ENCODE measurements at regions not wholly inside any gene's neighbourhood (a gene's known extent, or its start where the extent isn't known, plus 50 kb on each side); places are given as distances from the start of the nearest gene placed in this dataset.

- no peak for DNase-seq (ENCODE audit: low read depth in 2 of 2, low spot score in 1 of 2)
Observed at GRCh38 chr15:31455499-31455898, 128.9 kb downstream of the KLF13 start.

DNA sequence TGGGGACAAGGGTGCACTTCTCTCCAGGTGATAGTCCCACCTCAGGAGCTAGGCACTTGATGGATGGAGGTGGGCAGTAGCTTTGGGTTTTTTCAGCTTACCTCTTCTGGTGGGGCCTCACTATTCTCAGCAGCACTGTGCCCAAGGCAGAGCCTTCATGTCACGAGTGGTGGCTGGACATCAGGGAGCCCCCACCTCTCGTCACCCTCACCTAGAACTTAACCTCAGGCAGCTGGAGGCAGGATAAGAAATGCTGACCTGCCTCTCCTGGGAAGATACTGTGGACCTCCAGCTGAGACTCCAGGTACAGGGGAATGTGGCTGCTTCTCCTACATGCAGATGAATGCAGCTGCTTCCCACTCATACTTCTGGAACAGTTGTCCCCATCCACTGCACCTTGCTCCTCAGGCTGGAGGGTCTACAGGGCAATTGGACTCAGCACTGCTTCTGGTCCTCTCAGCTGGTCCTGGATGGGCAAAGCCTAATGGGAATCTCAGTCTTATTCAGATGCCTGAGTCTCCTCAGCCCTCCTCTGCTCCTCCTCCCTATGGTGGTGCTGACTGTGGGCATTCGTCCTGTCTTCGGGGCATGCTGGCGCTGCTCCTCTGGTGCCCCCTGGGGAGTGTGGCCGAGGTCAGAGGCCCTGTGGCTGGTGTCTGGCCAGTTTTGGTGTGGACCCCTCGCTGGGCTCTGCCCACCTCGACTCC lies 129.9 kb downstream of the KLF13 start:
- DNase-seq (ENCODE audit: low read depth in 2 of 2, low spot score in 1 of 2) = no peak

GRCh38 chr15:31457161-31457560 lies 130.5 kb downstream of the KLF13 start:
- DNase-seq (ENCODE audit: low read depth in 2 of 2, low spot score in 1 of 2) = no peak

- DNase-seq (ENCODE audit: low read depth in 2 of 2, low spot score in 1 of 2) = no peak
Observed at GRCh38 chr15:31457631-31458526, 131.2 kb downstream of the KLF13 start.

DNA sequence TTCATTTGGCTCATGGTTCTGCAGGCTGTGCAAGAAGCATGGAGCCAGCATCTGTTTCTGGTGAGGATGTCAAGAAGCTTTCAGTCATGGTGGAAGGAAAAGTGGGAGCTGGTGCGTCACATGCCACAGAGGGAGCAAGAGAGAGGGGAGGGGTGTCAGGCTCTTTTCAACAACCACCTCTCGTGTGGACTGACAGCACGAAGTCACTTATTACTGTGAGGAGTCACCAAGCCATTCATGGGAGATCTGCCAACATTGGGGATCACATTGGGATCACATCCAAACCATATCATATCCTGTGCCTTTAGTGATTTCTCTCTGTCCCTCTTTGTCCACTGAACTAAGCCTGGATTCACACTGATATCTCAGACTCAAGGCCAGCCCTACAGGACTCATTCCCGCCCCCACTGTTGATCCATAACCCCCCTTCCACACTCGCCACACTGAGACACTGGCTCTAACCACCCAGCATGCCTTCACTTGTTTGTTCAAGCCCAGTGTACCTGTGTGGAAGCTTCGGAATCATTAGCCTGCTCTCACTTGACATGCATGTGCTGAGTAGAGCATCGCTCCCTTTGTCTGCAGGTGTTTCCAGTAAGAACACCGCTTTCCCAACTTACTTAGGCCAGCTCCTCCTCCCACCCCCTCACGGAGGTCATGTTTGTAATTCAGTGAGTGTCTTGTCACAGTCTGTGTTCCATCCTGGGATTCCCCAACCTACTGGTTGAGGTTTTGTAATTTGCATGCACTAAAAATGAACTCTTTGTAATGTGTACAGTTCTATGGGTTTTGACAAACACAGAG lies 132.2 kb downstream of the KLF13 start:
- DNase-seq (ENCODE audit: low read depth in 2 of 2, low spot score in 1 of 2) = no peak

DNA sequence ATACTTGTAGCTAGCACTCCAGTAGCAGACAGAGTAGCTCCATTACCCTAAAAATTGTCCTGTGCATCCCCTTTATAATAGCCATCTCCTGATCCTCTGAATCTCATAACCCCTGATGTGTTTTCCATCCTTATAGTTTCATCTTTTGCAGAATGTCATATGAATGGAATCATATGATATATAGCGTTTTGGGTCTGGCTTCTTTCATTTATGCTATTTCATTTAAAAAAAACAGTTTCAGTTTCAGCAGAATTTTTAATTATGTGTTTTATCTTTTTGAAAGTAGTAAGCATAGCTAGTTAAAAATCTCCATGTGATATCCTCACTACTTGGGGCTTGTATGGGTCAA lies 132.7 kb downstream of the KLF13 start:
- no peak for DNase-seq (ENCODE audit: low read depth in 2 of 2, low spot score in 1 of 2)

GRCh38 chr15:31461375-31461774 lies 134.7 kb downstream of the KLF13 start:
- DNase-seq (ENCODE audit: low read depth in 2 of 2, low spot score in 1 of 2) = no peak

DNA sequence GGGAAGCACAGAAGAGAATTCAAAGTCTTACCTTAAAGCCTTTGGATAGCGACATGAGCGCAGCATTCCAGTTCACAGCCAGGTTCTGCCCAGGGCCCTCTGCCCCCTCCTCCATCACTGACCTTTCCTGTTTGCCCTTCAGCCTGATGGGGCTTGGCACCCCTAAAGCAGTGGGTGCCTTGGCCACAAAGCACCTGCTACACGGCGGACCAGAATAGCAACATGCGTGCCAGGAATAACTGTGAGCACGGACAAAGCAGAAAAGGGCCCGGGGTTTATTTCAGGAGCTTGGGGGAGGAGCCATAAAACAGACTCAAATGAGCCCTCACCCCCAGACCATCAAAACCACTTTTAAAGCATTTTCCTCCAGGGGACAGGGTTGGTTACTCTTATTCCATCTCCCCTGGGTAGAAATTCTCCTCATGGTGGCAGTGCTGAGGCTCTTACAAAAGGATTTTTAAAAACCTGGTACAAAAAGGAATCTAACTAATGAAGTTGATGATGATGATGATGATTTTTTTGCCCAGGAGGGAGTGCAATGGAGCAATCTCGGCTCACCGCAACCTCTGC lies 135.4 kb downstream of the KLF13 start:
- no peak for DNase-seq (ENCODE audit: low read depth in 2 of 2, low spot score in 1 of 2)

DNA sequence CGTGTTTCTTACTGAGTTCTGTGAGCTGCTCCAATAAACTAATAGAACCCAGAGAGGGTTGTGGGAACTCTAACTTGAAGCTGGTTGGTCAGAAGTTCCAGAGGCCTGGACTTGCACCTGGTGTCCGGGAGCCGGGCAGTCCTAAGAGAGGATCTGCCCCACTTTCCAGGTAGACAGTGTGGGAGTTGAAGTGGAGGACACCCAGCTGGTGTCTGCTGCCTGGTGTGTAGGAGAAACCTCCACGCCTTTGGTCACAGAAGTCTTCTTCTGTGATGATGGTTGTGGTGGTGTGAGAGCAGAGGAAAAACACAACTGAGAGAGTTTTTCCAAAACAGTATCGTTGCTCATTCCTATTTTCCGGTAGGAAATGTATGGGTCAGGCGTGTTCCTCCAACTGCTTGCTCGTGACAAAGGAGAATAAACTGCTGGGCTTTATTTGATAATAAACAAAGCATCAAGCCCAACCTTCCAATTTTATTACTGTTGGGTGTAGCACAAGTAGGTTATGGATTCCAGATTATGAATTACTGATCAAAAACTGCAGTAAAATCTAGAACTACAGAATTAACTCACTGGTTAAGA lies 137.0 kb downstream of the KLF13 start:
- DNase-seq (ENCODE audit: low read depth in 2 of 2, low spot score in 1 of 2) = no peak

DNA sequence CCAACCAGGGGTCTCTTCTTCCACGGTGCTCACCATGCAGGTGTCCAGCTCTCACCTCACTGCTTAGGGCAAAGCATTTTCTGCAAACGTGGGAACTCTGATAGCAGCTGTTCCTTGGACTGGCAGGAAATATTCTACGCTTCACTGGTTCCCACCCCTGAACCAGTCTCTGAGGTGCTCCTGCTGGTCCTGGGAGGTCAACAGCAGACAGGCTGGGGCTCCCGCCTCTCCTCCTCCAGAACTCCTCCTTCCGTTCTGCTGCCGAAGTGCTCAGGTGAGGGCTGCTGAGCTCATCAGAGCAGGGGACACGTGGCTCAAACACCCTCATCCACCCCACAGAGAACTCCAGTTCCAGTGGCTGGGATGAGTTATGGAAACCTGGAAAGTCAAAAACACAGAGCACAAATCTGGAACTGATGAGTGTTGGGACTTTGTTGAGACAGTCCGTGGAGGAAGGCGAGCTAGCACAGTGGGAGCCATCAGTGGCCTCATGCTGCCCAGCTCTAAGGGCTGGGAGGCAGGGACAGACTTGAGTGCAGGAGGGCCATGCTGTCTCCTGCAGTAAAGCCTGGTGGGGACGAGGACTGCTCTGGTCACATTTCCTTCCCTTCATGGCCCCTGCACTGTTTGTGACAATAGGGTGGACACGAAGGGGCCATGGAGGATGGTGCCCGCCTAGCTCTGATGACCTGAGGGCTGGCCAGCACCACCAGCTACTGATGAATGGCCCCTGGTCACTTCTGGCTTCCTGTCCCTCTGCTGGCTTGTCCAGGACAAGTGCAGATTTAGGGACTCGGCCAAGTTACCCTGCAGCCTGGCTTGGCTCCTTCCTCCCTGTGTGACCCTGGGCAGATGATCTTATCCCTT lies 137.8 kb downstream of the KLF13 start:
- no peak for DNase-seq (ENCODE audit: low read depth in 2 of 2, low spot score in 1 of 2)

GRCh38 chr15:31465083-31465955 lies 138.7 kb downstream of the KLF13 start:
- no peak for DNase-seq (ENCODE audit: low read depth in 2 of 2, low spot score in 1 of 2)

DNA sequence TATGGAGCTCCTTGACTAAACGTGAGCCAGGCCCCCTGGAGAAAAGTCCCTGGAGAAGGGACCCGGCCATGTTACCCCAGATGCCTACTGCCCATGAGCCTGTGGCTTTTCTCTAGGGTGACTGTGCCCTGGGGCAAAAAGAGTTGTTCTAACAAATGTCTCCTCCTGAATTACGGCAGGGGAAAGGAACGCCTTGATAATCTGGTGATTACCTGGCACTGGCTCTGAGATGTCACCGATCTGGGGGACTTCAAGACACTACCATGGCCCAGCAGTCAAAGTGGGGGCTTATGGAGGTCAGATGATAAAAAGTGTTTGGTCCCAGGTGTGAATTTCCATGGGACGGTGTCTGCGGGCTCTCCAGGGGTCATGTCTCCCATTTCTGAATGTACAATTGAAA lies 140.7 kb downstream of the KLF13 start:
- DNase-seq (ENCODE audit: low read depth in 2 of 2, low spot score in 1 of 2) = no peak

GRCh38 chr15:31468911-31469785 lies 142.5 kb downstream of the KLF13 start:
- DNase-seq (ENCODE audit: low read depth in 2 of 2, low spot score in 1 of 2) = no peak

GRCh38 chr15:31469786-31470525 lies 143.3 kb downstream of the KLF13 start:
- no peak for DNase-seq (ENCODE audit: low read depth in 2 of 2, low spot score in 1 of 2)

GRCh38 chr15:31470756-31471155 lies 144.1 kb downstream of the KLF13 start:
- DNase-seq (ENCODE audit: low read depth in 2 of 2, low spot score in 1 of 2) = no peak

- DNase-seq (ENCODE audit: low read depth in 2 of 2, low spot score in 1 of 2) = no peak
Observed at GRCh38 chr15:31471731-31472430, 145.2 kb downstream of the KLF13 start.
